ENCODE measurements at regions not wholly inside any gene's neighbourhood (a gene's known extent, or its start where the extent isn't known, plus 50 kb on each side); places are given as distances from the start of the nearest gene placed in this dataset.

- no peak overlapping the region for H3K4me3 ChIP-seq (replicated peaks in 1 of 4; ENCODE audit: control extremely low read depth in 1 of 4, insufficient read depth in 1 of 4, low read depth in 3 of 4, low read length in 4 of 4)
- H3K79me2 ChIP-seq (ENCODE audit: control insufficient read depth, insufficient read depth, low read length): no peaks in the 10 kb centered on the region
- no peak overlapping the region for H3K27ac ChIP-seq (ENCODE audit: insufficient read depth, low read length)
- no peaks in the 10 kb centered on the region for H4K20me1 ChIP-seq (ENCODE audit: control insufficient read depth, extremely low read depth, insufficient read depth, low read length)
- TF ChIP-seq CTCF (conservative IDR thresholded peaks at IDR 0.05 in 1 of 2, IDR thresholded peaks at IDR 0.05 in 1 of 2; ENCODE audit: low read depth in 1 of 2, low read length in 2 of 2) (no peak), EZH2 (IDR thresholded peaks at IDR 0.05; ENCODE audit: low read length, missing control alignments) (no peak)
- H3K27me3 ChIP-seq (ENCODE audit: control insufficient read depth, insufficient read depth, low read length): no peaks in the 10 kb centered on the region
- H2AFZ ChIP-seq (ENCODE audit: low read length): no peak overlapping the region
- H3K4me2 ChIP-seq (ENCODE audit: extremely low read depth, insufficient read depth, low read length): no peak overlapping the region
- H3K9ac ChIP-seq (ENCODE audit: insufficient read depth, low read length): no peak overlapping the region
- H3K4me1 ChIP-seq (ENCODE audit: control insufficient read depth, extremely low read depth, insufficient read depth, low read length): no peaks in the 10 kb centered on the region
- no peaks in the 10 kb centered on the region for H3K9me3 ChIP-seq (ENCODE audit: control insufficient read depth, insufficient read depth, low read depth, low read length)
- H3K36me3 ChIP-seq (ENCODE audit: control insufficient read depth, insufficient read depth, low read length): no peaks in the 10 kb centered on the region
- no peak for DNase-seq (ENCODE audit: low read depth in 2 of 2)
These were observed 216.8 kb downstream of the TEX29 start for GRCh38 chr13:111537115-111537728.

- H3K36me3 ChIP-seq (ENCODE audit: control insufficient read depth, insufficient read depth, low read length): no peaks in the 10 kb centered on the region
- no peaks in the 10 kb centered on the region for H3K4me1 ChIP-seq (ENCODE audit: control insufficient read depth, extremely low read depth, insufficient read depth, low read length)
- H3K4me3 ChIP-seq (replicated peaks in 1 of 4; ENCODE audit: control extremely low read depth in 1 of 4, insufficient read depth in 1 of 4, low read depth in 3 of 4, low read length in 4 of 4): no peak overlapping the region
- H2AFZ ChIP-seq (ENCODE audit: low read length): no peak overlapping the region
- H3K9ac ChIP-seq (ENCODE audit: insufficient read depth, low read length): no peak overlapping the region
- no peaks in the 10 kb centered on the region for H4K20me1 ChIP-seq (ENCODE audit: control insufficient read depth, extremely low read depth, insufficient read depth, low read length)
- DNase-seq (ENCODE audit: low read depth in 2 of 2): no peak
- H3K9me3 ChIP-seq (ENCODE audit: control insufficient read depth, insufficient read depth, low read depth, low read length): no peaks in the 10 kb centered on the region
- no peaks in the 10 kb centered on the region for H3K27me3 ChIP-seq (ENCODE audit: control insufficient read depth, insufficient read depth, low read length)
- no peak for TF ChIP-seq EZH2 (IDR thresholded peaks at IDR 0.05; ENCODE audit: low read length, missing control alignments)
- no peak for TF ChIP-seq CTCF (conservative IDR thresholded peaks at IDR 0.05 in 1 of 2, IDR thresholded peaks at IDR 0.05 in 1 of 2; ENCODE audit: low read depth in 1 of 2, low read length in 2 of 2)
- no peak overlapping the region for H3K27ac ChIP-seq (ENCODE audit: insufficient read depth, low read length)
- no peaks in the 10 kb centered on the region for H3K79me2 ChIP-seq (ENCODE audit: control insufficient read depth, insufficient read depth, low read length)
- H3K4me2 ChIP-seq (ENCODE audit: extremely low read depth, insufficient read depth, low read length): no peak overlapping the region
These were observed 217.5 kb downstream of the TEX29 start for GRCh38 chr13:111537843-111538499.

GRCh38 chr13:111539252-111539651, 218.8 kb downstream of the TEX29 start:
- Histone ChIP-seq H3K27ac (ENCODE audit: insufficient read depth, low read length) (no peak overlapping the region), H4K20me1 (ENCODE audit: control insufficient read depth, extremely low read depth, insufficient read depth, low read length) (no peaks in the 10 kb centered on the region), H3K4me2 (ENCODE audit: extremely low read depth, insufficient read depth, low read length) (no peak overlapping the region), H3K9ac (ENCODE audit: insufficient read depth, low read length) (no peak overlapping the region), H2AFZ (ENCODE audit: low read length) (no peak overlapping the region), H3K36me3 (ENCODE audit: control insufficient read depth, insufficient read depth, low read length) (no peaks in the 10 kb centered on the region), H3K4me1 (ENCODE audit: control insufficient read depth, extremely low read depth, insufficient read depth, low read length) (no peaks in the 10 kb centered on the region), H3K79me2 (ENCODE audit: control insufficient read depth, insufficient read depth, low read length) (no peaks in the 10 kb centered on the region), H3K4me3 (replicated peaks in 1 of 4; ENCODE audit: control extremely low read depth in 1 of 4, insufficient read depth in 1 of 4, low read depth in 3 of 4, low read length in 4 of 4) (no peak overlapping the region), H3K27me3 (ENCODE audit: control insufficient read depth, insufficient read depth, low read length) (no peaks in the 10 kb centered on the region), H3K9me3 (ENCODE audit: control insufficient read depth, insufficient read depth, low read depth, low read length) (no peaks in the 10 kb centered on the region)
- DNase-seq (ENCODE audit: low read depth in 2 of 2): no peak
- TF ChIP-seq EZH2 (IDR thresholded peaks at IDR 0.05; ENCODE audit: low read length, missing control alignments): no peak
- TF ChIP-seq CTCF (conservative IDR thresholded peaks at IDR 0.05 in 1 of 2, IDR thresholded peaks at IDR 0.05 in 1 of 2; ENCODE audit: low read depth in 1 of 2, low read length in 2 of 2): no peak
